IMR-90 (cell line): ENCODE measurements at regions not wholly inside any gene's neighbourhood (a gene's known extent, or its start where the extent isn't known, plus 50 kb on each side); places are given as distances from the start of the nearest gene placed in this dataset.

Source experiments
- ATAC-seq: fragments of 200-7000 bp; cut with Tn5 transposase; 2 replicates; pipeline ENCODE4 v1.9.1; 2020; ENCODE audit warnings: low read depth, mild to moderate bottlenecking, moderate library complexity
- BruUV-seq: library from RNA; stranded (reverse); fragments of 400-500 nt; replicated peaks from 2 replicates; lab custom pipeline; 2021; lab: Mats Ljungman, UMichigan
- CTCF ChIA-PET: fragments of 300-600 bp; formaldehyde crosslinking; extraction: SDS; loops from one replicate; lab custom pipeline; 2021; ENCODE audit warnings: antibody characterized with exemption; lab: Yijun Ruan, JAX
- POLR2A ChIA-PET: fragments of 300-600 bp; sonication (Branson Sonifier 250); formaldehyde crosslinking; loops from one replicate; lab custom pipeline; 2022; ENCODE audit warnings: antibody characterized with exemption; ENCODE audit not compliant: unreplicated experiment; lab: Charles Lee
- DNase-seq: peaks from one replicate; pipeline ENCODE4 v3.0.0; 2013
- H2AFZ ChIP-seq: replicated peaks from 2 replicates; pipeline ENCODE3; 2013; ENCODE audit warnings: low read length, mild to moderate bottlenecking; ENCODE audit not compliant: poor library complexity
- H2AK5ac ChIP-seq: 2 replicates; pipeline ENCODE4 v1.6.1; 2013; ENCODE audit warnings: low read depth, low read length, inconsistent platforms
- H2AK9ac ChIP-seq: replicated peaks from 2 replicates; pipeline ENCODE3; 2013; ENCODE audit warnings: mild to moderate bottlenecking, low read depth, low read length, moderate library complexity; ENCODE audit not compliant: poor library complexity
- H2BK120ac ChIP-seq: 2 replicates; pipeline ENCODE4 v1.6.1; 2013; ENCODE audit warnings: low read depth, low read length, inconsistent platforms
- H2BK15ac ChIP-seq: 3 replicates; pipeline ENCODE4 v1.6.1; 2013; ENCODE audit warnings: low read depth, low read length, inconsistent platforms
- H2BK20ac ChIP-seq: 2 replicates; pipeline ENCODE4 v1.6.1; 2013; ENCODE audit warnings: low read depth, mild to moderate bottlenecking, inconsistent platforms, low read length, moderate library complexity
- H2BK5ac ChIP-seq: 2 replicates; pipeline ENCODE4 v1.6.1; 2013; ENCODE audit warnings: mild to moderate bottlenecking, low read depth, low read length, inconsistent platforms; ENCODE audit not compliant: poor library complexity, severe bottlenecking
- H3K14ac ChIP-seq: replicated peaks from 2 replicates; pipeline ENCODE4 v1.6.1; 2013; ENCODE audit warnings: low read depth, low read length, inconsistent platforms
- H3K18ac ChIP-seq: 2 replicates; pipeline ENCODE4 v1.6.1; 2013; ENCODE audit warnings: low read depth, low read length, control low read depth
- H3K23ac ChIP-seq: 2 replicates; pipeline ENCODE4 v1.6.1; 2013; ENCODE audit warnings: low read depth, low read length, inconsistent platforms
- H3K27ac ChIP-seq: 2 replicates; pipeline ENCODE4 v1.5.1; 2013; ENCODE audit warnings: mild to moderate bottlenecking, control low read depth, low read length; ENCODE audit not compliant: insufficient read depth
- H3K27me3 ChIP-seq: 2 replicates; pipeline ENCODE4 v1.6.1; 2013; ENCODE audit warnings: low read length; ENCODE audit not compliant: control insufficient read depth, insufficient read depth
- H3K36me3 ChIP-seq: 2 replicates; pipeline ENCODE4 v1.6.1; 2013; ENCODE audit warnings: low read length, mixed read lengths; ENCODE audit not compliant: control insufficient read depth, insufficient read depth
- H3K4ac ChIP-seq: 2 replicates; pipeline ENCODE4 v1.6.1; 2013; ENCODE audit warnings: low read depth, low read length, inconsistent platforms
- H3K4me1 ChIP-seq: 2 replicates; pipeline ENCODE4 v1.6.1; 2013; ENCODE audit warnings: low read length, mixed read lengths; ENCODE audit not compliant: control insufficient read depth, insufficient read depth
- H3K4me2 ChIP-seq: 2 replicates; pipeline ENCODE4 v1.6.1; 2013; ENCODE audit warnings: low read depth, mild to moderate bottlenecking, control low read depth, low read length, moderate library complexity
- H3K4me3 ChIP-seq: 2 replicates; pipeline ENCODE4 v1.5.1; 2013; ENCODE audit warnings: low read depth, mild to moderate bottlenecking, control low read depth, low read length, moderate library complexity; ENCODE audit not compliant: insufficient read depth
- H3K56ac ChIP-seq: 2 replicates; pipeline ENCODE4 v1.6.1; 2013; ENCODE audit warnings: low read length, inconsistent platforms; ENCODE audit not compliant: insufficient read depth; ENCODE audit errors: extremely low read depth
- H3K79me1 ChIP-seq, 2 experiments: 2 replicates each; pipeline ENCODE4 v1.6.1; 2013; ENCODE audit warnings: low read length in 2 of 2, inconsistent platforms in 1 of 2, low read depth in 1 of 2
- H3K9ac ChIP-seq: 2 replicates; pipeline ENCODE4 v1.6.1; 2013; ENCODE audit warnings: low read depth, low read length, control low read depth
- H3K9me1 ChIP-seq: 2 replicates; pipeline ENCODE4 v1.6.1; 2013; ENCODE audit warnings: low read length, inconsistent platforms; ENCODE audit not compliant: insufficient read depth
- H3K9me3 ChIP-seq: 2 replicates; pipeline ENCODE4 v1.6.1; 2013; ENCODE audit warnings: low read length; ENCODE audit not compliant: control insufficient read depth, insufficient read depth
- H4K20me1 ChIP-seq: 2 replicates; pipeline ENCODE4 v1.6.1; 2013; ENCODE audit warnings: low read length, inconsistent platforms; ENCODE audit not compliant: insufficient read depth
- H4K5ac ChIP-seq: 2 replicates; pipeline ENCODE4 v1.6.1; 2013; ENCODE audit warnings: mild to moderate bottlenecking, low read depth, low read length, control low read depth
- H4K8ac ChIP-seq, 2 experiments: 2 replicates each; pipeline ENCODE4 v1.6.1; 2013; ENCODE audit warnings: low read depth in 2 of 2, low read length in 2 of 2, control low read depth in 1 of 2, inconsistent platforms in 1 of 2
- H4K91ac ChIP-seq: 2 replicates; pipeline ENCODE4 v1.6.1; 2013; ENCODE audit warnings: low read depth, low read length, inconsistent platforms; ENCODE audit not compliant: insufficient read depth
- CHD1 ChIP-seq: IDR thresholded peaks from 2 replicates; pipeline ENCODE4 v1.6.1; 2012; ENCODE audit warnings: low read depth, low read length, improper control_type of control experiment
- CTCF ChIP-seq: conservative IDR thresholded peaks from 2 replicates; pipeline ENCODE4 v1.5.1; 2012; ENCODE audit warnings: mild to moderate bottlenecking, low read depth, low read length, improper control_type of control experiment
- MAFK ChIP-seq: IDR thresholded peaks from 2 replicates; pipeline ENCODE4 v1.6.1; 2012; ENCODE audit warnings: low read depth, low read length, improper control_type of control experiment
- RFX5 ChIP-seq: IDR thresholded peaks from 2 replicates; pipeline ENCODE4 v1.8.0; 2012; ENCODE audit warnings: low read depth, mild to moderate bottlenecking, low read length, moderate library complexity
- USF2 ChIP-seq: fragments of 150-350 bp; IDR thresholded peaks from 2 replicates; pipeline ENCODE4 v1.6.1; 2017; ENCODE audit warnings: mild to moderate bottlenecking, antibody characterized with exemption, low read length, low read depth
- WGBS, 2 experiments: methylation state at CpG; one replicate each; pipeline versions ENCODE4 v1.1.5 to v1.1.7; 2013; ENCODE audit warnings: missing lambda C conversion rate in 2 of 2; ENCODE audit not compliant: insufficient read length in 1 of 2; ENCODE audit errors: extremely low coverage in 2 of 2; 5-methylcytosine and 5-hydroxymethylcytosine counted together
- dilution Hi-C: fragments of 300-500 bp; cut with HindIII; formaldehyde crosslinking; loops from one replicate; pipeline ENCODE4 v1.14.3; 2018; ENCODE audit warnings: low sequenced_read_pairs; ENCODE audit not compliant: unreplicated experiment
- in situ Hi-C: fragments of 300-500 bp; cut with MboI; formaldehyde crosslinking; loops from 3 replicates; pipeline ENCODE4 v1.14.3; 2019; ENCODE audit warnings: low sequenced_read_pairs, inconsistent platforms, mixed read lengths
- intact Hi-C: fragments of 100-400 bp; cut with micrococcal nuclease; formaldehyde crosslinking; loops from 2 replicates; pipeline ENCODE4 v1.10.0; 2022

- no peaks in the 10 kb centered on the region for H3K9me3 ChIP-seq
- BruUV-seq: no TSS peak
- ChIA-PET CTCF (no interaction called here), POLR2A (no interaction called here)
- intact Hi-C loops: no loop called here
- no peak overlapping the region for H3K9ac ChIP-seq
- H4K8ac ChIP-seq: no peak overlapping the region
- H3K27me3 ChIP-seq: peaks cover 46% of the 10 kb centered on the region
- H3K36me3 ChIP-seq: no peaks in the 10 kb centered on the region
- H3K4me3 ChIP-seq: no peak overlapping the region
- H3K27ac ChIP-seq: no peak overlapping the region
- no peaks in the 10 kb centered on the region for H3K79me1 ChIP-seq
- H4K20me1 ChIP-seq: no peaks in the 10 kb centered on the region
- dilution Hi-C loops: no loop called here
- H3K56ac ChIP-seq: no peak overlapping the region
- H3K9me1 ChIP-seq: no peaks in the 10 kb centered on the region
- H2AFZ ChIP-seq: no peak overlapping the region
- H2BK15ac ChIP-seq: no peak overlapping the region
- no peaks in the 10 kb centered on the region for H3K4me1 ChIP-seq
- H3K4me2 ChIP-seq: peak overlapping the region; percentile 30; the same call in 1 of the 2 replicates
- H3K23ac ChIP-seq: no peak overlapping the region
- no peak overlapping the region for H4K5ac ChIP-seq
- H2BK20ac ChIP-seq: no peak overlapping the region
- H2AK5ac ChIP-seq: no peak overlapping the region
- no CpG with 5 or more reads among the region's 6 CpGs for WGBS, 2 experiments
- no peak overlapping the region for H3K4ac ChIP-seq
- H3K14ac ChIP-seq: no peak overlapping the region
- no peak overlapping the region for H3K18ac ChIP-seq
- no peak overlapping the region for H2AK9ac ChIP-seq
- in situ Hi-C loops: no loop called here
- DNase-seq (no peak), ATAC-seq (no peak)
- no peak overlapping the region for H2BK120ac ChIP-seq
- H2BK5ac ChIP-seq: no peak overlapping the region
- no peak overlapping the region for H4K91ac ChIP-seq
- TF ChIP-seq RFX5: no peak
- no peak for TF ChIP-seq USF2
- TF ChIP-seq CHD1: no peak
- TF ChIP-seq CTCF: no peak
- TF ChIP-seq MAFK: no peak
Observed at GRCh38 chr12:116650585-116651087, 87.2 kb downstream of the SPRING1 start.
